H1 (cell line): ENCODE measurements at regions not wholly inside any gene's neighbourhood (a gene's known extent, or its start where the extent isn't known, plus 50 kb on each side); places are given as distances from the start of the nearest gene placed in this dataset.

Experiments used
- CTCF ChIA-PET: fragments of 300-600 bp; sonication (Branson Sonifier 250); formaldehyde crosslinking; loops from one replicate; lab custom pipeline; 2021; ENCODE audit not compliant: partially characterized antibody; lab: Charles Lee
- POLR2A ChIA-PET: fragments of 300-600 bp; sonication (Branson Sonifier 250); formaldehyde crosslinking; loops from one replicate; lab custom pipeline; 2021; ENCODE audit warnings: inconsistent platforms; ENCODE audit not compliant: partially characterized antibody; lab: Charles Lee
- DNase-seq, 2 experiments: peaks; one replicate each; pipeline versions ENCODE4 v3.0.0 to v3.0.0-alpha.2; 2010 to 2022; ENCODE audit warnings: low spot score in 2 of 2, low read depth in 1 of 2, mixed read lengths in 1 of 2
- FAIRE-seq: peaks from 2 replicates; lab custom pipeline; 2011; peaks lifted over from hg19 to GRCh38; lab: Jason Lieb, UNC
- H2AFZ ChIP-seq: 2 replicates; pipeline ENCODE4 v1.8.1; 2012; ENCODE audit warnings: low read length, inconsistent platforms
- H2AK5ac ChIP-seq: 2 replicates; pipeline ENCODE4 v1.6.1; 2013; ENCODE audit warnings: low read depth, low read length
- H2BK120ac ChIP-seq: replicated peaks from 2 replicates; pipeline ENCODE3; 2013; ENCODE audit warnings: low read depth, low read length, inconsistent platforms
- H2BK12ac ChIP-seq: 2 replicates; pipeline ENCODE4 v1.6.1; 2013; ENCODE audit warnings: low read depth, low read length
- H2BK15ac ChIP-seq: 2 replicates; pipeline ENCODE4 v1.6.1; 2013; ENCODE audit warnings: low read length
- H2BK20ac ChIP-seq: 2 replicates; pipeline ENCODE4 v1.6.1; 2013; ENCODE audit warnings: low read length
- H2BK5ac ChIP-seq: 2 replicates; pipeline ENCODE4 v1.6.1; 2013; ENCODE audit warnings: low read depth, low read length
- H3K14ac ChIP-seq: 2 replicates; pipeline ENCODE4 v1.6.1; 2013; ENCODE audit warnings: inconsistent platforms; ENCODE audit not compliant: insufficient read length
- H3K18ac ChIP-seq: 2 replicates; pipeline ENCODE4 v1.6.1; 2013; ENCODE audit warnings: low read length; ENCODE audit errors: extremely low read depth
- H3K23ac ChIP-seq: 2 replicates; pipeline ENCODE4 v1.6.1; 2013; ENCODE audit warnings: inconsistent platforms; ENCODE audit not compliant: insufficient read length
- H3K23me2 ChIP-seq: 2 replicates; pipeline ENCODE4 v1.6.1; 2013; ENCODE audit warnings: low read depth, low read length
- H3K27ac ChIP-seq: 2 replicates; pipeline ENCODE4 v1.6.1; 2011; ENCODE audit warnings: low read depth, low read length, inconsistent platforms
- H3K27me3 ChIP-seq, 4 experiments: replicated peaks in 1 of 4; 1 replicate in 1 of 4; 2 replicates in 3 of 4; pipeline versions ENCODE4 v1.6.1 to v1.8.1; 2011 to 2013; ENCODE audit warnings: low read length in 3 of 4, mild to moderate bottlenecking in 3 of 4, inconsistent platforms in 2 of 4, mixed read lengths in 2 of 4, moderate library complexity in 1 of 4; ENCODE audit not compliant: control insufficient read depth in 3 of 4, insufficient read depth in 3 of 4; ENCODE audit errors: extremely low read depth in 1 of 4
- H3K36me3 ChIP-seq, 4 experiments: 2 replicates each; pipeline versions ENCODE4 v1.6.1 to v1.8.1; 2011 to 2013; ENCODE audit warnings: mild to moderate bottlenecking in 4 of 4, low read length in 3 of 4, moderate library complexity in 2 of 4, control low read depth in 1 of 4, inconsistent platforms in 1 of 4; ENCODE audit not compliant: insufficient read depth in 4 of 4, control insufficient read depth in 2 of 4
- H3K4ac ChIP-seq: replicated peaks from 2 replicates; pipeline ENCODE3; 2013; ENCODE audit warnings: low read length, low read depth, mixed read lengths, inconsistent platforms; ENCODE audit not compliant: insufficient read length
- H3K4me1 ChIP-seq, 4 experiments: replicated peaks in 1 of 4; 1 replicate in 1 of 4; 2 replicates in 3 of 4; pipeline versions ENCODE4 v1.6.1 to v1.8.1; 2011 to 2013; ENCODE audit warnings: low read length in 3 of 4, inconsistent platforms in 2 of 4, mixed read lengths in 1 of 4; ENCODE audit not compliant: insufficient read depth in 4 of 4, control insufficient read depth in 3 of 4
- H3K4me2 ChIP-seq, 2 experiments: 2 replicates each; pipeline versions ENCODE4 v1.6.1 to v1.8.1; 2011 to 2013; ENCODE audit warnings: low read depth in 2 of 2, low read length in 2 of 2, control low read depth in 1 of 2, inconsistent platforms in 1 of 2, mild to moderate bottlenecking in 1 of 2; ENCODE audit not compliant: insufficient read depth in 1 of 2
- H3K4me3 ChIP-seq, 4 experiments: fragments of 200-600, 300-600 bp in 1 of 4; sonication (generic), shearing (Covaris generic), sonication (Bioruptor Twin) in 1 of 4; 2 replicates each; pipeline versions ENCODE4 v1.5.1 to v1.8.1; 2011 to 2016; ENCODE audit warnings: low read length in 4 of 4, low read depth in 3 of 4, control low read depth in 2 of 4, inconsistent platforms in 2 of 4, mild to moderate bottlenecking in 2 of 4, mixed read lengths in 1 of 4, moderate library complexity in 1 of 4; ENCODE audit not compliant: insufficient read depth in 2 of 4; ENCODE audit errors: extremely low read depth in 1 of 4
- H3K56ac ChIP-seq: replicated peaks from 2 replicates; pipeline ENCODE3; 2013; ENCODE audit warnings: low read depth, mild to moderate bottlenecking, mixed read lengths, low read length, inconsistent platforms; ENCODE audit not compliant: insufficient read length
- H3K79me1 ChIP-seq: 2 replicates; pipeline ENCODE4 v1.6.1; 2013; ENCODE audit warnings: low read depth, low read length, control low read depth
- H3K79me2 ChIP-seq, 2 experiments: 2 replicates each; pipeline versions ENCODE4 v1.6.1 to v1.8.1; 2012 to 2013; ENCODE audit warnings: low read length in 2 of 2, mild to moderate bottlenecking in 2 of 2, inconsistent platforms in 1 of 2; ENCODE audit not compliant: insufficient read depth in 2 of 2, control insufficient read depth in 1 of 2
- H3K9ac ChIP-seq, 4 experiments: replicated peaks in 1 of 4; 1 replicate in 1 of 4; 2 replicates in 3 of 4; pipeline versions ENCODE4 v1.6.1 to v1.8.1; 2011 to 2013; ENCODE audit warnings: low read depth in 3 of 4, low read length in 3 of 4, control low read depth in 2 of 4, mild to moderate bottlenecking in 2 of 4, moderate library complexity in 2 of 4, inconsistent platforms in 1 of 4; ENCODE audit errors: extremely low read depth in 1 of 4
- H3K9me3 ChIP-seq, 2 experiments: 2 replicates each; pipeline versions ENCODE4 v1.6.1 to v1.8.1; 2012 to 2013; ENCODE audit warnings: mild to moderate bottlenecking in 2 of 2, moderate library complexity in 2 of 2, control low read depth in 1 of 2, inconsistent platforms in 1 of 2, low read depth in 1 of 2, low read length in 1 of 2, mixed read lengths in 1 of 2; ENCODE audit not compliant: insufficient read depth in 2 of 2
- H4K20me1 ChIP-seq, 2 experiments: replicated peaks in 1 of 2; 2 replicates each; pipeline versions ENCODE3 to v1.8.1; 2011 to 2013; ENCODE audit warnings: inconsistent platforms in 2 of 2, low read length in 2 of 2, mild to moderate bottlenecking in 1 of 2; ENCODE audit not compliant: insufficient read depth in 2 of 2, control insufficient read depth in 1 of 2
- H4K5ac ChIP-seq: 2 replicates; pipeline ENCODE4 v1.6.1; 2013; ENCODE audit warnings: low read length, low read depth, mixed read lengths, inconsistent platforms; ENCODE audit not compliant: insufficient read length
- H4K8ac ChIP-seq: 2 replicates; pipeline ENCODE4 v1.8.0; 2013; ENCODE audit warnings: mild to moderate bottlenecking, moderate library complexity, low read length, inconsistent platforms; ENCODE audit not compliant: insufficient read depth; ENCODE audit errors: extremely low read depth
- H4K91ac ChIP-seq: replicated peaks from 2 replicates; pipeline ENCODE3; 2013; ENCODE audit warnings: low read length, mixed read lengths, inconsistent platforms; ENCODE audit not compliant: insufficient read length
- CHD7 ChIP-seq: fragments of 300-600 bp; sonication (generic); IDR thresholded peaks from 2 replicates; pipeline ENCODE4 v1.7.1; 2012; ENCODE audit warnings: low read length, moderate library complexity, mild to moderate bottlenecking, inconsistent platforms; ENCODE audit not compliant: insufficient replicate concordance
- WGBS, 2 experiments: shearing (Covaris generic) in 1 of 2; methylation state at CpG; one replicate each; pipeline versions ENCODE4 v1.1.6 to v1.1.7; 2013 to 2015; ENCODE audit warnings: low lambda C conversion rate in 2 of 2, mixed read lengths in 2 of 2, inconsistent platforms in 1 of 2, low coverage in 1 of 2, missing lambda C conversion rate in 1 of 2; ENCODE audit not compliant: insufficient replicate concordance in 2 of 2, insufficient coverage in 1 of 2, insufficient read length in 1 of 2; ENCODE audit errors: extremely low coverage in 1 of 2, missing lambda C conversion rate in 1 of 2; 5-methylcytosine and 5-hydroxymethylcytosine counted together

- no peak overlapping the region for H4K91ac ChIP-seq
- no peaks in the 10 kb centered on the region for H3K9me3 ChIP-seq
- H2BK20ac ChIP-seq = no peak overlapping the region
- FAIRE-seq (no peak), DNase-seq (no peak)
- no peak overlapping the region for H2BK15ac ChIP-seq
- no peak overlapping the region for H3K56ac ChIP-seq
- ChIA-PET CTCF (no interaction called here), POLR2A (no interaction called here)
- no peaks in the 10 kb centered on the region for H3K36me3 ChIP-seq
- H3K23ac ChIP-seq = no peak overlapping the region
- no peak overlapping the region for H3K4me3 ChIP-seq
- peaks cover 0 to 1% of the 10 kb centered on the region in 2 experiments for H4K20me1 ChIP-seq
- H3K79me2 ChIP-seq = no peaks in the 10 kb centered on the region
- no peak overlapping the region for H3K4me2 ChIP-seq
- H3K4ac ChIP-seq = no peak overlapping the region
- H2BK12ac ChIP-seq = no peak overlapping the region
- H2AFZ ChIP-seq = no peak overlapping the region
- H3K9ac ChIP-seq = no peak overlapping the region
- no peak overlapping the region for H2BK5ac ChIP-seq
- H3K23me2 ChIP-seq = no peaks in the 10 kb centered on the region
- no peak overlapping the region for H3K14ac ChIP-seq
- no peaks in the 10 kb centered on the region for H3K4me1 ChIP-seq
- H3K27me3 ChIP-seq = no peaks in the 10 kb centered on the region; a peak in 1 of 7 replicates
- H2BK120ac ChIP-seq = no peak overlapping the region
- 94% methylated on average over 3 of the region's 3 CpGs; no CpG with 5 or more reads in 1 of the 2 experiments for WGBS, 2 experiments
- no peak overlapping the region for H3K18ac ChIP-seq
- no peaks in the 10 kb centered on the region for H3K79me1 ChIP-seq
- H2AK5ac ChIP-seq = no peak overlapping the region
- no peak overlapping the region for H4K5ac ChIP-seq
- H4K8ac ChIP-seq = no peak overlapping the region
- no peak overlapping the region for H3K27ac ChIP-seq
- no peak for TF ChIP-seq CHD7
Observed at GRCh38 chr10:129278686-129279085, 188.4 kb upstream of the MGMT start.
